WERI-Rb-1 (cell line): ENCODE measurements at regions not wholly inside any gene's neighbourhood (a gene's known extent, or its start where the extent isn't known, plus 50 kb on each side); places are given as distances from the start of the nearest gene placed in this dataset.
A peak's percentile ranks its signal among the peaks of the same experiment; 100 is the strongest.

Experiments
- DNase-seq: peaks from one replicate; pipeline ENCODE4 v3.0.0-alpha.2; 2020
- H3K27ac ChIP-seq: fragments of 250-450 bp; sonication (Bioruptor Pico); 2 replicates; pipeline ENCODE4 v1.5.1; 2020; ENCODE audit warnings: mild to moderate bottlenecking, moderate library complexity
- H3K27me3 ChIP-seq: fragments of 250-450 bp; sonication (Bioruptor Pico); 2 replicates; pipeline ENCODE4 v1.5.1; 2021; ENCODE audit warnings: mild to moderate bottlenecking, low read depth, moderate library complexity; ENCODE audit not compliant: insufficient read depth, severe bottlenecking
- H3K36me3 ChIP-seq: fragments of 250-450 bp; sonication (Bioruptor Pico); 2 replicates; pipeline ENCODE4 v1.5.1; 2020; ENCODE audit warnings: mild to moderate bottlenecking, moderate library complexity
- H3K4me3 ChIP-seq: 2 replicates; pipeline ENCODE4 v1.5.1; 2011; ENCODE audit warnings: low read depth, mild to moderate bottlenecking, control low read depth, low read length
- H3K9me3 ChIP-seq: fragments of 250-450 bp; sonication (Bioruptor Pico); 2 replicates; pipeline ENCODE4 v1.5.1; 2021; ENCODE audit warnings: mild to moderate bottlenecking, moderate library complexity; ENCODE audit not compliant: severe bottlenecking
- TF ChIP-seq, protein P1 (sequence below): IDR thresholded peaks from 2 replicates; pipeline ENCODE4 v1.5.1; 2011; ENCODE audit warnings: low read depth, mild to moderate bottlenecking, control low read depth, inconsistent platforms, low read length

DNA sequence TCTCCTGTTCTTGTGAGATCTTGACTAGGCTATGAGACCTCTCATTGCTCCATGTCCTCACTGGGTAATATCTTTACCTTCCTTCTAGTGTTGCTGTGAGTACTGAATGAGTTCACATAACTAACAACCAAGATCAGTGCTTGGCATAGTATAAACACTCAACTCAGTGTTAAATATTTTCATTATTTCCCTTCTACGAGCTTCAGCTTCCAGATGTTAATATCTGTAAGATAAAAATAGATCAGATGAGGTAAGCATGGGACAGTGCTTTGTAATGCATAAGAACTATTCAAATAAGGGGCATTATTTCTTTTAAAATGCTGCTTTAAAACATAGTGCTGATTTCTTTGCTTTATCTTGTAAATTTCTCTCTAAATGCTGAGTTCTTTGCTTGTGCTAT lies 130.8 kb downstream of the DIPK2A start:
- Histone ChIP-seq H3K36me3 (no peaks in the 10 kb centered on the region), H3K4me3 (no peak overlapping the region), H3K27me3 (no peaks in the 10 kb centered on the region), H3K9me3 (peaks cover 2% of the 10 kb centered on the region), H3K27ac (no peak overlapping the region)
- no peak for DNase-seq
- TF ChIP-seq, protein P1, sequence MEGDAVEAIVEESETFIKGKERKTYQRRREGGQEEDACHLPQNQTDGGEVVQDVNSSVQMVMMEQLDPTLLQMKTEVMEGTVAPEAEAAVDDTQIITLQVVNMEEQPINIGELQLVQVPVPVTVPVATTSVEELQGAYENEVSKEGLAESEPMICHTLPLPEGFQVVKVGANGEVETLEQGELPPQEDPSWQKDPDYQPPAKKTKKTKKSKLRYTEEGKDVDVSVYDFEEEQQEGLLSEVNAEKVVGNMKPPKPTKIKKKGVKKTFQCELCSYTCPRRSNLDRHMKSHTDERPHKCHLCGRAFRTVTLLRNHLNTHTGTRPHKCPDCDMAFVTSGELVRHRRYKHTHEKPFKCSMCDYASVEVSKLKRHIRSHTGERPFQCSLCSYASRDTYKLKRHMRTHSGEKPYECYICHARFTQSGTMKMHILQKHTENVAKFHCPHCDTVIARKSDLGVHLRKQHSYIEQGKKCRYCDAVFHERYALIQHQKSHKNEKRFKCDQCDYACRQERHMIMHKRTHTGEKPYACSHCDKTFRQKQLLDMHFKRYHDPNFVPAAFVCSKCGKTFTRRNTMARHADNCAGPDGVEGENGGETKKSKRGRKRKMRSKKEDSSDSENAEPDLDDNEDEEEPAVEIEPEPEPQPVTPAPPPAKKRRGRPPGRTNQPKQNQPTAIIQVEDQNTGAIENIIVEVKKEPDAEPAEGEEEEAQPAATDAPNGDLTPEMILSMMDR, result no peak

DNA sequence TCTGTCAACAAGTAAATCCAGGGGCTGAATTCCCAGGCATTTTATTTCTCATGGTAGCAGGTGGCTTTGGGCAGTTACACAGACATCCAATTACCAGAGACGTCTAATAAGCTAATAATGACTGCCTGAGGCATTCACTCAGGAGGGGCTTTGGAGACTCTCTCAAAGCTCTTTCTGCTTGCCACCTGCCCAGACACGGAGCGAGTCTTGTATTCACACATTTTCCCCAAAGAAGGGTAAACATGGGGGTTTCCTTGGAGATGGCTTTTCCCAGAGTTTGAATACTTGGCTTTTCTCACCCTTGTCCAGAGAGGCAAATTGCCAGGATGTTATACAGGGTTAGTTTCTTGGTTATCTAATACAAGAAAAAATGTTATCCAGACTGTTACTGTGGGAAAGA lies 132.6 kb downstream of the DIPK2A start:
- DNase-seq, result peak; percentile 24
- no peaks in the 10 kb centered on the region for H3K9me3 ChIP-seq
- TF ChIP-seq, protein P1, result no peak
- no peak overlapping the region for H3K4me3 ChIP-seq
- no peaks in the 10 kb centered on the region for H3K27me3 ChIP-seq
- no peaks in the 10 kb centered on the region for H3K36me3 ChIP-seq
- H3K27ac ChIP-seq, result peak overlapping the region; percentile 28

DNA sequence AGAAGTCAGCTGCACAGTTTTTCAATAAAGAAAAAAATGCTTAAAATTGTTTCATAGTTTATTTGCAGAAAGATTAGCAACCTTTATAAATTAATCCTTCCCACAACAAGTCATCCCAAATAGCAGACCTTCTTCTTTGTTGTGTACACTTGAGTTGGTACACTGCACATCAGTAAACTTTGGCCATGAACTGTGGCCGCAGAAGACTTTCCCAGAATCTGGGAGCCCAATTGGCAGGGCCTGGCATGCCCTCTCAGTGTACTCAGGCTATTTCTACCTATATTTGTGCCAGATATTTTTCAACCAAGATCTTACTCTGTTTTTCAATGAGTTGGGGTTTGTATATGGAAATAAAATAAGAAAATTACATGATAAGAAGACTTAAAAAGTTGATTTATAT lies 133.1 kb downstream of the DIPK2A start:
- H3K4me3 ChIP-seq, result no peak overlapping the region
- TF ChIP-seq, protein P1, result no peak
- H3K27me3 ChIP-seq, result no peaks in the 10 kb centered on the region
- no peak overlapping the region for H3K27ac ChIP-seq
- H3K9me3 ChIP-seq, result no peaks in the 10 kb centered on the region
- no peak for DNase-seq
- no peaks in the 10 kb centered on the region for H3K36me3 ChIP-seq

DNA sequence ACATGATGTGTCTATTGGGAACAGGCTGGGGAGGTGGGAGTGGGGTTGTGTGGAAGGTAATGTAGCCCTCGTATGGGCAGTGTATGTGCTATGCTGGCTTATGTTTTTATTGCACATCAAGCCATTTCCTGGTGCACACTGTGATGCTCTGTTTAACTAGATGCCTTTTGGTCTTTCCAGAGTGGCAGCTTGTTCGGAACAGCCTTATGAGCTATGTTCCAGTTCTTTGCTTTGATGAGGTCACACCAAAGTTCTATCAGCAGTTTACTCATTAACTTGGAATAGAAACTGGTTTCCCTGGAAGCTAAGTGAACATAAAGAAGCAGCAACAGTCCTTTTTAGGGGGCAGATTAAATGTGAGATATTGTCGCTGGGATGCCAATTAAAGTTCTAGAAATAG lies 133.9 kb downstream of the DIPK2A start:
- TF ChIP-seq, protein P1, result no peak
- Histone ChIP-seq H3K4me3 (no peak overlapping the region), H3K36me3 (no peaks in the 10 kb centered on the region), H3K27ac (no peak overlapping the region), H3K27me3 (no peaks in the 10 kb centered on the region), H3K9me3 (no peaks in the 10 kb centered on the region)
- DNase-seq, result no peak

DNA sequence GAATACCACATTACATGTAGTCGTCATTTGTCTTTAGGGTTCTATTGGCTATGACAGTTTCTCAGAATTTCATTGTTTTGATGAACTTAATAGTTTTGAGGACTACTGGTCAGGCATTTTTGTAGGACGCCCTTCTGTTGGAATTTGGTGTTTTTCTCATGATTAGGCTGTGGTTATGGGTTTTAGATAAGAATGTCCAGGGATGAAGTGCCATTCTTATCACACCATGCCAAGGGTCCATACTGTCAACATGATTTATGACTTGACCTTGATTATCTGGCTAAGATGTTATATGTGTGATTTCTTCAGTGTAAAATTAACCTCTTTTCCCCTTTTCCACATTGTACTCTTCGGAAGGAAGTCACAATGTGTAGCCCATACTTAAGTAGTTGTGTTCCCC lies 135.3 kb downstream of the DIPK2A start:
- no peak overlapping the region for H3K4me3 ChIP-seq
- TF ChIP-seq, protein P1, result no peak
- H3K36me3 ChIP-seq, result no peaks in the 10 kb centered on the region
- H3K27ac ChIP-seq, result no peak overlapping the region
- DNase-seq, result no peak
- H3K9me3 ChIP-seq, result no peaks in the 10 kb centered on the region
- H3K27me3 ChIP-seq, result no peaks in the 10 kb centered on the region

DNA sequence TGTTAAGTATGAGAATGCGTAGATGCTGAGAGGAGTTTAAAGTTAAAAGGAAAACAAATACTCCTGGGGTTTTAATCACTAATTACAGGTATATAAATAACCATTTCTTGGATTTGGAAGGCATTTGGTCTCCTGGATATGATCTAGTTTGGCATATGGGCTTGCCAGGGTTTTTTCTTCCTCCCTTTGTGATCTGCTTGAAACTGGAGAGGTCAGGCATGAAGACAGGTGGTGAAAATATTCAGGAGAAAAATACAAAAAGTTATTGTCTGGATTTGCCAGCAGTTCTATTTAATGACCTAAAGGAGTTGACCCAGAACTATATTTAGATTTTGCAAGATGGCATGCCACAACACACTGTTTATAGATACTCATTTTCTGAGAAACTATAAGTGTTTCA lies 136.3 kb downstream of the DIPK2A start:
- TF ChIP-seq, protein P1, result no peak
- Histone ChIP-seq H3K27me3 (no peaks in the 10 kb centered on the region), H3K9me3 (no peaks in the 10 kb centered on the region), H3K4me3 (no peak overlapping the region), H3K36me3 (no peaks in the 10 kb centered on the region), H3K27ac (no peak overlapping the region)
- no peak for DNase-seq
